Adrenal gland (tissue), 9 donors: ENCODE measurements at regions not wholly inside any gene's neighbourhood (a gene's known extent, or its start where the extent isn't known, plus 50 kb on each side); places are given as distances from the start of the nearest gene placed in this dataset.

Experiments
- DNase-seq, 7 donors: peaks; one replicate each; pipeline ENCODE4 v3.0.0-alpha.2; 2019 to 2020
- H3K27ac ChIP-seq, 5 donors: fragments of 200-600 bp; sonication (generic) in 4 of 5; 1 replicate in 3 of 5; 2 replicates in 2 of 5; pipeline versions ENCODE4 v1.5.1 to v1.8.0; 2016 to 2020; ENCODE audit warnings: mild to moderate bottlenecking in 1 of 5
- H3K27me3 ChIP-seq: fragments of 200-600 bp; 2 replicates; pipeline ENCODE4 v1.8.0; 2021
- H3K36me3 ChIP-seq, 2 donors: fragments of 200-600 bp; replicated peaks in 1 of 2; 1 replicate in 1 of 2; 2 replicates in 1 of 2; pipeline versions ENCODE4 v1.5.1 to v1.8.0; 2018 to 2022
- H3K4me1 ChIP-seq, 2 donors: fragments of 200-600 bp; replicated peaks in 1 of 2; 1 replicate in 1 of 2; 2 replicates in 1 of 2; pipeline versions ENCODE4 v1.5.1 to v1.8.0; 2018 to 2021
- H3K4me3 ChIP-seq, 4 donors: fragments of 200-600 bp; sonication (generic) in 3 of 4; one replicate each; pipeline ENCODE4 v1.5.1; 2016 to 2018
- H3K9me3 ChIP-seq, 3 donors: fragments of 200-600 bp; sonication (generic) in 1 of 3; replicated peaks in 1 of 3; 1 replicate in 2 of 3; 2 replicates in 1 of 3; pipeline versions ENCODE4 v1.5.1 to v1.8.0; 2016 to 2021
- POLR2A ChIP-seq, 2 donors: fragments of 450-650 bp; IDR thresholded peaks; one replicate each; pipeline ENCODE4 v1.6.1; 2017; ENCODE audit warnings: antibody characterized with exemption in 2 of 2, mild to moderate bottlenecking in 2 of 2, moderate library complexity in 1 of 2
- WGBS, 4 donors: extraction: QIAGEN DNeasy Blood & Tissue Kit in 2 of 4; methylation state at CpG; one replicate each; pipeline versions ENCODE4 v1.1.5 to v1.1.7; 2013 to 2017; 5-methylcytosine and 5-hydroxymethylcytosine counted together
- intact Hi-C, 2 donors: fragments of 100-400 bp; cut with DNase I; formaldehyde crosslinking; loops; one replicate each; pipeline versions ENCODE4 v1.14.1 to v1.15.0; 2022 to 2023
- TF ChIP-seq, protein P1 (sequence below), 6 experiments: fragments of 450-650 bp in 4 of 6; fragments of 200-600 bp in 2 of 6; sonication (generic) in 1 of 6; IDR thresholded peaks; 1 replicate in 5 of 6; 2 replicates in 1 of 6; pipeline versions ENCODE4 v1.5.1 to v1.8.0; 2016 to 2021; ENCODE audit warnings: antibody characterized with exemption in 6 of 6, mild to moderate bottlenecking in 2 of 6, moderate library complexity in 1 of 6
- donor health status: healthy with polysubstance abuse.
- donor health status: Bipolar disorder and iron deficiency.
- donor health status: DM: yes; HTN: yes; CAD: no.
- donor health status: DM: no; HTN: no; CAD: no.
- donor health status: DM: no; HTN: no; CAD: no.

DNA sequence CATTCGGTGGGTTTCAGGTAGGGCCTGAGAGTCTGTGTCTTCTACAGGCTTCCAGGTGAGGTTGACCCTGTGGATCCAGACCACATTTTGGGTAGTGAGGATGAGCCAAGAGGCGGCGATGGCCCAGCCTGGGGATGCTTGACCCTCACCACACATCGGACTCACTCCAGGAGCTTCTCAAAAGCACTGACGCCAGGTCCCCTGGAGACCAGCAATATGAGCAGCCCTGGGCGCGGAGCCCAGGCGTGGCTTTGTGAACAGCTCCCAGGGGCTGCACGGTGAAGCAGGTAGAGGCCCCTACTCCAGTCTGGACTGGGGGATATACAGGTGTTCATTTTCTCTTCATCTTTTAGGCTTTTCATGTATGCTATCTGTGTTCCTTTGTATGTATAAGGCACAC, 139.7 kb upstream of the PCBD1 start:
- Histone ChIP-seq H3K27ac (no peak overlapping the region), H3K9me3 (no peaks in the 10 kb centered on the region), H3K4me3 (no peak overlapping the region), H3K4me1 (no peaks in the 10 kb centered on the region), H3K27me3 (no peaks in the 10 kb centered on the region), H3K36me3 (no peaks in the 10 kb centered on the region)
- WGBS, 4 donors: 91 to 93% (median 92%) methylated on average over 5 to 9 of the region's 9 CpGs
- no peak for DNase-seq
- intact Hi-C loops: no loop called here
- TF ChIP-seq, protein P1, sequence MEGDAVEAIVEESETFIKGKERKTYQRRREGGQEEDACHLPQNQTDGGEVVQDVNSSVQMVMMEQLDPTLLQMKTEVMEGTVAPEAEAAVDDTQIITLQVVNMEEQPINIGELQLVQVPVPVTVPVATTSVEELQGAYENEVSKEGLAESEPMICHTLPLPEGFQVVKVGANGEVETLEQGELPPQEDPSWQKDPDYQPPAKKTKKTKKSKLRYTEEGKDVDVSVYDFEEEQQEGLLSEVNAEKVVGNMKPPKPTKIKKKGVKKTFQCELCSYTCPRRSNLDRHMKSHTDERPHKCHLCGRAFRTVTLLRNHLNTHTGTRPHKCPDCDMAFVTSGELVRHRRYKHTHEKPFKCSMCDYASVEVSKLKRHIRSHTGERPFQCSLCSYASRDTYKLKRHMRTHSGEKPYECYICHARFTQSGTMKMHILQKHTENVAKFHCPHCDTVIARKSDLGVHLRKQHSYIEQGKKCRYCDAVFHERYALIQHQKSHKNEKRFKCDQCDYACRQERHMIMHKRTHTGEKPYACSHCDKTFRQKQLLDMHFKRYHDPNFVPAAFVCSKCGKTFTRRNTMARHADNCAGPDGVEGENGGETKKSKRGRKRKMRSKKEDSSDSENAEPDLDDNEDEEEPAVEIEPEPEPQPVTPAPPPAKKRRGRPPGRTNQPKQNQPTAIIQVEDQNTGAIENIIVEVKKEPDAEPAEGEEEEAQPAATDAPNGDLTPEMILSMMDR (IDR thresholded peaks at IDR 0.05): no peak

DNA sequence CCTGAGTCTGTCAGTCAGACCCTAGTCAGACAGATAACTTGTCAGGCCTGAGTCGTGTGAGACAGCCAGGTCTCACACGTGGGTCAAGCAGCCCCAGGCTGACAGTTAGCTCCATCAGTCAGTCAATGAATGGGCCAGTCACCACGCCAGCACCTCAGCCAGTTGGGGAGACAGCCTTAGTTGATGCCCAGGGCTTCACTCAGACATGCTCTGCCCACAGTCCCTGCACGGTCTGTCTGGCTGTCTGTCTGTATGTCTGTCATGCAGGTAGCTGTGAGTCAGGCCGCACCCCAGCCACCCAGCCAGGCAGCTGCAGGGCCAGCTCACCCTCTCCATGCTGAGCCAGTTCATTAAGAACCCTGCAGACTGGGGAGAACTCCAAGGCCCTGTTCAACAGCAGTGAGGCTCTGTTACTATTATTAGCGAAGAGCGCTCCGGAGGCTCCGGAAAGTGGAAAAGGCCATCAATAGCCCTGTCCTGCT, 141.1 kb upstream of the PCBD1 start:
- no peak overlapping the region for H3K27ac ChIP-seq
- WGBS, 4 donors: 68 to 78% (median 75%) methylated on average over 6 to 9 of the region's 9 CpGs
- no peaks in the 10 kb centered on the region for H3K27me3 ChIP-seq
- no peak for DNase-seq
- no peaks in the 10 kb centered on the region for H3K9me3 ChIP-seq
- H3K4me3 ChIP-seq: no peak overlapping the region
- intact Hi-C loops: no loop called here
- no peaks in the 10 kb centered on the region for H3K36me3 ChIP-seq
- no peak for TF ChIP-seq POLR2A (IDR thresholded peaks at IDR 0.05)
- TF ChIP-seq, protein P1 (IDR thresholded peaks at IDR 0.05): no peak
- no peaks in the 10 kb centered on the region for H3K4me1 ChIP-seq

DNA sequence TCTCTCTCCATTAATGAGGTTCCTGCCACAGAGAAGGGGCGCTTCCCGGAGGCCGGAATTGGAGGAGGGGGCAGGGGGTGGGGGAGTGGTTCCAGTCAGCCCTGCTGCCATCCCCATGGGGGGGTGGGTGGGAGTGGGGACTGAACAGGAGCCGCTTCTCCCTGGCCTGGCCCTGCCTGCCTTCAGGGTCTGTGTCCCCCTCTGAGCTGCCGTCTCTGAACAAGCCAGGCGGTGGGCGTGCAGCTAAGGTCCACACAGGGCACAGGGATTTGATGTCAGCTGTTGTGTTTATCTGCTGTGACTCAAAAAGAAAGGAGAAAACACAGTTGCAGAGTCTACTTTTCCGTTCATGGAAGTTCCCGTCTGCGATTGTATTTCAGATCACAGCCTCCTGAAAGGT, 141.5 kb upstream of the PCBD1 start:
- H3K4me3 ChIP-seq: no peak overlapping the region
- H3K36me3 ChIP-seq: no peaks in the 10 kb centered on the region
- H3K27me3 ChIP-seq: no peaks in the 10 kb centered on the region
- H3K4me1 ChIP-seq: no peaks in the 10 kb centered on the region
- 75 to 98% (median 86%) methylated on average over 5 to 10 of the region's 10 CpGs for WGBS, 4 donors
- no peak for DNase-seq
- TF ChIP-seq, protein P1 (IDR thresholded peaks at IDR 0.05): no peak
- TF ChIP-seq POLR2A (IDR thresholded peaks at IDR 0.05): no peak
- intact Hi-C loops: no loop called here
- H3K27ac ChIP-seq: no peak overlapping the region
- no peaks in the 10 kb centered on the region for H3K9me3 ChIP-seq

DNA sequence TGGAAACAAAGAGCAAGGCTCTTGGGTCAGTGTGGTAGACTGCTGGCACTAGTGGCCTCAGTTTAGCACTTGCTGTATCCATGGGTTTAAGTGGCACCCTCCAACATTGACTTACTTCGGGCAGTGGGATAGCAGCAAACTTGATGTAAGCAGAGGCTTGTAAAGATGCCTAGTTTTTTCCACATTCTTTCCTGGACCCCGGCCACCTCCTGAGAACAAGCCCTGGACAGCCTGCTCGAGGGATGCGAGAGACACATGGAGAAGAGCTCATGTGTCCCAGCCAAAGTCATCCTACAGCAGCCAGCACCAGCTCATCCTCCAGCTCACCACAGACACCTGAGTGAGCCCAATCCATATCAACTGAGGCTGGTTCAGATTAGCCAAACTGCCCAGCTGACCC, 142.7 kb upstream of the PCBD1 start:
- intact Hi-C loops: no loop called here
- no peak overlapping the region for H3K4me3 ChIP-seq
- DNase-seq: no peak
- H3K27me3 ChIP-seq: no peaks in the 10 kb centered on the region
- WGBS, 4 donors: 77 to 90% (median 82%) methylated on average over 1 to 4 of the region's 4 CpGs
- TF ChIP-seq, protein P1 (IDR thresholded peaks at IDR 0.05): no peak
- no peak for TF ChIP-seq POLR2A (IDR thresholded peaks at IDR 0.05)
- H3K4me1 ChIP-seq: no peaks in the 10 kb centered on the region
- no peak overlapping the region for H3K27ac ChIP-seq
- no peaks in the 10 kb centered on the region for H3K36me3 ChIP-seq
- H3K9me3 ChIP-seq: no peaks in the 10 kb centered on the region
